Stimulated activated naive B cell treated with anti-CD40 and anti-IgM and Interleukin-4, amounts not matched to agents 10 μg/mL and 1 μg/mL and 100 μg/mL, for 72 hours (primary cell): ENCODE measurements at regions not wholly inside any gene's neighbourhood (a gene's known extent, or its start where the extent isn't known, plus 50 kb on each side); places are given as distances from the start of the nearest gene placed in this dataset.

ENCODE experiments used
- ATAC-seq, 2 donors: fragments of 150-1000 bp; cut with Tn5 transposase; replicated peaks; 2 replicates each; pipeline ENCODE4 v1.10.0; 2021; ENCODE audit warnings: moderate library complexity in 1 of 2
- DNase-seq: peaks from one replicate; pipeline ENCODE4 v3.0.0; 2021
- H3K27ac Mint-ChIP-seq: one replicate; pipeline ENCODE4 v1.8.0; 2022; ENCODE audit warnings: mild to moderate bottlenecking, mixed read lengths
- H3K27me3 Mint-ChIP-seq, 2 donors: one replicate each; pipeline ENCODE4 v1.8.0; 2022; ENCODE audit warnings: mixed read lengths in 2 of 2
- H3K36me3 Mint-ChIP-seq, 2 donors: one replicate each; pipeline ENCODE4 v1.8.0; 2022; ENCODE audit warnings: mixed read lengths in 2 of 2, mild to moderate bottlenecking in 1 of 2
- H3K4me1 Mint-ChIP-seq, 2 donors: one replicate each; pipeline ENCODE4 v1.8.0; 2022; ENCODE audit warnings: mixed read lengths in 2 of 2, mild to moderate bottlenecking in 1 of 2
- H3K4me3 Mint-ChIP-seq, 2 donors: one replicate each; pipeline ENCODE4 v1.8.0; 2022; ENCODE audit warnings: mild to moderate bottlenecking in 2 of 2, mixed read lengths in 2 of 2, moderate library complexity in 1 of 2
- H3K9me3 Mint-ChIP-seq, 2 donors: one replicate each; pipeline ENCODE4 v1.8.0; 2022; ENCODE audit warnings: mixed read lengths in 2 of 2, mild to moderate bottlenecking in 1 of 2

- DNase-seq, result no peak
- H3K4me3 Mint-ChIP-seq, result no peak overlapping the region
- peak; percentile 55 to 68 for ATAC-seq
- H3K36me3 Mint-ChIP-seq, result peaks cover 2 to 13% of the 10 kb centered on the region in 2 donors
- H3K4me1 Mint-ChIP-seq, result peaks cover 8 to 13% of the 10 kb centered on the region in 2 donors
- H3K27me3 Mint-ChIP-seq, result no peaks in the 10 kb centered on the region
- no peak overlapping the region for H3K27ac Mint-ChIP-seq
- peaks cover 14 to 27% of the 10 kb centered on the region in 2 donors for H3K9me3 Mint-ChIP-seq
Measured at GRCh38 chr13:88648598-88649373, 977.6 kb downstream of the SLITRK5 start.

GRCh38 chr13:88649855-88650254 is 978.7 kb downstream of the SLITRK5 start:
- DNase-seq, result no peak
- Mint-ChIP-seq H3K27ac (no peak overlapping the region), H3K4me3 (no peak overlapping the region), H3K27me3 (no peaks in the 10 kb centered on the region), H3K4me1 (peaks cover 8 to 13% of the 10 kb centered on the region in 2 donors), H3K36me3 (peaks cover under 1 to 13% of the 10 kb centered on the region in 2 donors), H3K9me3 (peaks cover 13 to 27% of the 10 kb centered on the region in 2 donors)
- peak in 1 of 2 donors; percentile 31 for ATAC-seq

GRCh38 chr13:88651531-88651930 is 980.4 kb downstream of the SLITRK5 start:
- Mint-ChIP-seq H3K9me3 (peaks cover 11 to 24% of the 10 kb centered on the region in 2 donors), H3K27me3 (no peaks in the 10 kb centered on the region), H3K27ac (no peak overlapping the region), H3K4me3 (no peak overlapping the region), H3K36me3 (peaks cover 0 to 13% of the 10 kb centered on the region in 2 donors), H3K4me1 (peaks cover 8 to 13% of the 10 kb centered on the region in 2 donors)
- peak; percentile 8 for DNase-seq
- peak; percentile 75 to 86 for ATAC-seq

DNA sequence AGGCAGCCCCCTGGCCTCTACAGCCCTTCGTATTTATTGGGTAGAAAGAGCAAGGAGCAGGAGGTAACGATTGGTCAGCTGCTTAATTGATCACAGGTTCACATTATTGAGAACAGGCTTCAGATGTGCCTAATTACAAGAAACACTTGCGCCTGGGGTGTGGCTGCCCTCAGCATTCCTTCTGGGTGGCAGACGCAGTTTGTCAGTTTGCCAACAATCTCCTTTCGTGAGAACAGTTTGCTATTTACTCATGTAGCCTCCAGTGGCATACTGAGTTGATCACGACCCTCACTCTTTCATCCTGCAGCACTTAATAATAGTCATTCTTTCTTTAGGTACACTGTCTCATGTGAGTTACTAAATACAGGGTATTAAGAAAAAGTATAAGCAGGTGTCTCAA is 985.6 kb downstream of the SLITRK5 start:
- Mint-ChIP-seq H3K4me1 (no peaks in the 10 kb centered on the region), H3K27ac (no peak overlapping the region), H3K9me3 (peaks cover 3 to 6% of the 10 kb centered on the region in 2 donors), H3K36me3 (no peaks in the 10 kb centered on the region), H3K27me3 (no peaks in the 10 kb centered on the region), H3K4me3 (no peak overlapping the region)
- ATAC-seq (no peak), DNase-seq (no peak)

GRCh38 chr13:88670509-88670908 is 999.3 kb downstream of the SLITRK5 start:
- DNase-seq, result no peak
- Mint-ChIP-seq H3K27ac (no peak overlapping the region), H3K36me3 (no peaks in the 10 kb centered on the region), H3K9me3 (peaks cover 0 to 2% of the 10 kb centered on the region in 2 donors), H3K4me3 (no peak overlapping the region), H3K27me3 (no peaks in the 10 kb centered on the region), H3K4me1 (no peaks in the 10 kb centered on the region)
- ATAC-seq, result no peak

DNA sequence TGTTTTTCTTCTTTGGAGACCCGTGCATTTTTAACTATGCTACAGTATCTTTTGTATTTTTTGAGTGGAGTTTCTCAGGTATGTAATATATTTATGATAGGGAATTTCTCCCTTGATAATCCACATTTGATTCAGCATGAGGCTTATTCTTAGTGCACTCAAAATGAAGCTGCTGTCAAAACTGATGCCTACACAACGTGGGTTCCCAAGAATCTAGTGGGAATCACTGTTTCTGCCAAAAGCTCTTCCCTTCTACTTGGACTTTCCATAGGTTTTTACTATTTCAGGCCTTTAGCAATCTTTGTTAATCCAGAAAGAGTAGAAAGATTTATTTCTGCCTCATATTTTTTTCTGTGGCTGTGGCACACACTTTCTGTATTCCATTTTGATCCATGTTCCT is 1003.7 kb downstream of the SLITRK5 start:
- DNase-seq, result no peak
- Mint-ChIP-seq H3K36me3 (no peaks in the 10 kb centered on the region), H3K4me1 (no peaks in the 10 kb centered on the region), H3K27ac (no peak overlapping the region), H3K4me3 (no peak overlapping the region), H3K9me3 (peaks cover 0 to 3% of the 10 kb centered on the region in 2 donors), H3K27me3 (no peaks in the 10 kb centered on the region)
- ATAC-seq, result no peak

DNA sequence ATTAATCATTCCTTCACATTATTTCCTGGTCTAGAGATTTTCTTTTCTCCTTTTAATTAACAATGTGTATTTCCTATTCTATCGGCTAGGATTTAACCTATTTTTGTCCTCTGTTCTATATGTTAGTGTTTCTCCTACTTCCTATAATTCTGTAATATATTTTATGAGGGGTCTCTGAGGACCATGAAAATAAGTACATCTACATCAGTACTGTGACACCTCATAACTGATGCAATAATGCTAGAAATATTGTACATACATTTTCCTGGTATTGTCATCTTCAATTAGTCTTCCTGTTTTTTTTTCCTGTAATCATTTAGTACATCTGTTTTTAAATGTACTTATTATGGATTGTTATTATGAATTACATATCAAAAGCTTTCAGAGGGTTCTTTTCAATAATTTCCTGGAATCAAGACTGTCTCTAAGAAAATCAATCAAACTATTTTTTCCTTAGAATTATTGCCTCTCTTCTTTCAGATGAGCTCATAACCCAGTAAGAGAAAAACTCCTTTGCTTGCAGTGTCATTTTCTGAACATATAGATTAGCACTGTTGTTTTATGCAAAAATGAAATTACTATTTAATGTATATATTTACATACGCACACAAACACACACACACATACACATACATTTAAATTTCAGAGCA is 1004.3 kb downstream of the SLITRK5 start:
- DNase-seq, result no peak
- H3K4me1 Mint-ChIP-seq, result no peaks in the 10 kb centered on the region
- H3K27me3 Mint-ChIP-seq, result no peaks in the 10 kb centered on the region
- no peak for ATAC-seq
- H3K4me3 Mint-ChIP-seq, result no peak overlapping the region
- H3K36me3 Mint-ChIP-seq, result no peaks in the 10 kb centered on the region
- H3K9me3 Mint-ChIP-seq, result peaks cover 0 to 4% of the 10 kb centered on the region in 2 donors
- no peak overlapping the region for H3K27ac Mint-ChIP-seq

GRCh38 chr13:88676016-88676415 is 1004.8 kb downstream of the SLITRK5 start:
- no peaks in the 10 kb centered on the region for H3K27me3 Mint-ChIP-seq
- no peaks in the 10 kb centered on the region for H3K4me1 Mint-ChIP-seq
- peaks cover 0 to 1% of the 10 kb centered on the region in 2 donors for H3K9me3 Mint-ChIP-seq
- no peak for ATAC-seq
- H3K4me3 Mint-ChIP-seq, result no peak overlapping the region
- H3K27ac Mint-ChIP-seq, result no peak overlapping the region
- DNase-seq, result no peak
- no peaks in the 10 kb centered on the region for H3K36me3 Mint-ChIP-seq

- no peaks in the 10 kb centered on the region for H3K4me1 Mint-ChIP-seq
- H3K27ac Mint-ChIP-seq, result no peak overlapping the region
- H3K36me3 Mint-ChIP-seq, result no peaks in the 10 kb centered on the region
- H3K4me3 Mint-ChIP-seq, result no peak overlapping the region
- DNase-seq (no peak), ATAC-seq (no peak)
- H3K9me3 Mint-ChIP-seq, result no peaks in the 10 kb centered on the region
- H3K27me3 Mint-ChIP-seq, result no peaks in the 10 kb centered on the region
Measured at GRCh38 chr13:88685459-88685858, 1014.3 kb downstream of the SLITRK5 start.

DNA sequence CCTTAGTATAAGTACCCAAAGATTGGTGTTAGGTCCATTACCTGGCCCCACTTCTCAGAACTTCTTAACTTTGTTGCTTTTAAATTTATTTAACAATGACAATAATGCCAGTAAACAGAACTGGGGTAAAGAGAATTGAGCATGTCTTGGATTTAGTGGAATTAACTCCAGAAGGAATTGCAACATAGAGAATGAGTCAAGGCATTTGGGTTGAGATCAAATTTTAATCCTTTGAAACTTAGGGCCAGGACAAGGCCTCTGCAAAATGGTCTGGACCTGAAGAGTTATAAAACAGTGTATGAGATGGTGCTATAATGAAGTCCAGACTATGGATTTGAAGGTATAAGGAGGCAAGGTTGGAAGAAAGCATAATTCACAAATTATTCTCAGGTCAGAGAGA is 1030.4 kb downstream of the SLITRK5 start:
- no peak overlapping the region for H3K4me3 Mint-ChIP-seq
- peaks cover 1 to 5% of the 10 kb centered on the region in 2 donors for H3K9me3 Mint-ChIP-seq
- no peak overlapping the region for H3K27ac Mint-ChIP-seq
- peaks cover 2 to 9% of the 10 kb centered on the region in 2 donors for H3K4me1 Mint-ChIP-seq
- no peaks in the 10 kb centered on the region for H3K27me3 Mint-ChIP-seq
- H3K36me3 Mint-ChIP-seq, result no peaks in the 10 kb centered on the region
- ATAC-seq, result no peak
- DNase-seq, result no peak

- ATAC-seq, result peak in 1 of 2 donors; percentile 48
- peak overlapping the region in 1 of 2 donors; percentile 42 for H3K4me3 Mint-ChIP-seq
- no peak for DNase-seq
- peaks cover 0 to 2% of the 10 kb centered on the region in 2 donors for H3K36me3 Mint-ChIP-seq
- H3K9me3 Mint-ChIP-seq, result peaks cover 0 to 4% of the 10 kb centered on the region in 2 donors
- peaks cover 2 to 15% of the 10 kb centered on the region in 2 donors for H3K4me1 Mint-ChIP-seq
- no peak overlapping the region for H3K27ac Mint-ChIP-seq
- H3K27me3 Mint-ChIP-seq, result no peaks in the 10 kb centered on the region
Measured at GRCh38 chr13:88704600-88705275, 1033.6 kb downstream of the SLITRK5 start.

DNA sequence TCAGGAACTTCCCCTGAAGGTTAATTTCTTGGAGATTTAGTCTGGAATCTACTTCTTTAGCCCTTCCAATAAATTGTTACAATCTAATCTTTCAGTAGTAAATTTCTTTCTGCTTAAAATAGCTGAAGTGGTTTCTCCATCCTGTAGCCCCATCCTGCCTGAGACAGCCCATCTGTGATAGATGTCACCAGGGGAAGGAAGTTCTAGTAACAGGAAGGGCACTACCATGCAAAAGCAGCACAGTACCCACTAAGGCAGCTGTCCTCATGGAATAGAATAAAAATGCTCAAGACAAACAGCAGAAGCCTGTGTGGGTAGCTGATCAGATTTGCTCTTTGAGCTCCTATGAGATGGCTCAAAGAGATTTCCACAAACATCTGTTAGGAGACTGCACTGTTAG is 1036.5 kb downstream of the SLITRK5 start:
- peaks cover 0 to 2% of the 10 kb centered on the region in 2 donors for H3K36me3 Mint-ChIP-seq
- DNase-seq (no peak), ATAC-seq (peak; percentile 25 to 27)
- H3K27ac Mint-ChIP-seq, result no peak overlapping the region
- H3K27me3 Mint-ChIP-seq, result no peaks in the 10 kb centered on the region
- peaks cover 0 to 4% of the 10 kb centered on the region in 2 donors for H3K9me3 Mint-ChIP-seq
- no peak overlapping the region for H3K4me3 Mint-ChIP-seq
- H3K4me1 Mint-ChIP-seq, result peaks cover 2 to 15% of the 10 kb centered on the region in 2 donors

DNA sequence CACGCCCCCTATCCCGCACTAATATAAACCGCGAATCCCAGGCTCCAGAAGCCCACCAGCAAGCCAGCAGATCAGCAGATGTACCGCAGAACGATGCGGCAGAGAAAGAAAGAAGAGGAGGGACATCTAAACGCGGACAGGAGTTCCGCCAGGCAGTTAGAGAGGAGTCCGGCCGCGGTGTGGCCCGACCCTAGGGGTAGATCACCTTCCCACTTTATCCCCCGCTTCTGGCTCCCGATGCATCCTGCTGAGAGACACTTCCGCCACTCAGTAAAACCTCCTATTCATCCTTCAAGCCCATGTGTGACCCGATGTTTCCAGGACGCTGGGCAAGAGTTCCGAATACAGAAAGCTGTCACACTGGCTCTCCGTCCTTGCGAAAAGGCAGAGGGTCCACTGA is 1046.8 kb downstream of the SLITRK5 start:
- H3K36me3 Mint-ChIP-seq, result no peaks in the 10 kb centered on the region
- no peaks in the 10 kb centered on the region for H3K4me1 Mint-ChIP-seq
- no peaks in the 10 kb centered on the region for H3K27me3 Mint-ChIP-seq
- H3K27ac Mint-ChIP-seq, result no peak overlapping the region
- H3K9me3 Mint-ChIP-seq, result peaks cover 4% of the 10 kb centered on the region in 2 donors
- DNase-seq (no peak), ATAC-seq (no peak)
- H3K4me3 Mint-ChIP-seq, result no peak overlapping the region

DNA sequence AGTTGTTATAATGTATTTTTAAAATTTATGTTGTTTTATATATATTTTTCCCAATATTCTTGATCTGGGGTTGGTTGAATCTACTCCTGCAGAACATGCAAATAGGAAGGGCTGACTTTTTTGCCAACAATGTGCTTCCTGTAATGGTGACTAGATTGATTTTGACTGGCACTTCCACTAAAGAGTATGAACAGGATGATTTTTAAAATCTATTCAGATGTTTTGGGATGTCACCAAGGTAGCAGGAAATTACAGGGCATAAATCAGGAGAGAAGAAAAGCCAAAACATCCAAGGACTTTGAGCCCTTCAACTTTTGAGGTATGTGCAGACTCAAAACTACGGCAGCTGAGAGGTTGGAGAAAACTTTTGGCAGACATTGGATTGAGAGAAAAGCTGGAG is 1047.6 kb downstream of the SLITRK5 start:
- no peaks in the 10 kb centered on the region for H3K4me1 Mint-ChIP-seq

More for the DNA sequence above, 1047.6 kb downstream of the SLITRK5 start:
- no peaks in the 10 kb centered on the region for H3K27me3 Mint-ChIP-seq
- H3K4me3 Mint-ChIP-seq, result no peak overlapping the region
- H3K36me3 Mint-ChIP-seq, result no peaks in the 10 kb centered on the region
- ATAC-seq, result no peak
- H3K27ac Mint-ChIP-seq, result no peak overlapping the region
- DNase-seq, result no peak
- peaks cover 6 to 7% of the 10 kb centered on the region in 2 donors for H3K9me3 Mint-ChIP-seq
